ENCODE measurements at regions not wholly inside any gene's neighbourhood (a gene's known extent, or its start where the extent isn't known, plus 50 kb on each side); places are given as distances from the start of the nearest gene placed in this dataset.

- Histone ChIP-seq H3K27ac (ENCODE audit: insufficient read depth in 1 of 2, low read depth in 1 of 2, low read length in 2 of 2, poor library complexity in 1 of 2, severe bottlenecking in 2 of 2) (no peak overlapping the region), H3K4me3 (ENCODE audit: control insufficient read depth in 1 of 7, extremely low read depth in 1 of 7, insufficient read depth in 4 of 7, low read depth in 2 of 7, low read length in 6 of 7) (no peak overlapping the region), H3K4me1 (ENCODE audit: control extremely low read depth in 1 of 4, control insufficient read depth in 4 of 4, insufficient read depth in 4 of 4, low read length in 3 of 4) (no peaks in the 10 kb centered on the region), H3K36me3 (ENCODE audit: control insufficient read depth in 4 of 4, insufficient read depth in 4 of 4, low read length in 3 of 4) (no peaks in the 10 kb centered on the region), H3K27me3 (replicated peaks in 2 of 5; ENCODE audit: control insufficient read depth in 4 of 5, insufficient read depth in 5 of 5, low read length in 4 of 5) (peaks cover 0 to 17% (median 2%) of the 10 kb centered on the region in 5 experiments), H3K9me3 (ENCODE audit: control extremely low read depth in 1 of 5, control insufficient read depth in 4 of 5, insufficient read depth in 2 of 5, low read depth in 1 of 5, low read length in 4 of 5) (peaks cover 0 to 3% (median 0%) of the 10 kb centered on the region in 5 experiments)
- 95% methylated on average over 9 of the region's 9 CpGs for WGBS (ENCODE audit: insufficient coverage)
- no peak for DNase-seq
- POLR2A ChIA-PET: no interaction called here
- CTCF ChIA-PET: no interaction called here
Observed at GRCh38 chr2:240209493-240209892, 69.0 kb upstream of the OTOS start.

DNA sequence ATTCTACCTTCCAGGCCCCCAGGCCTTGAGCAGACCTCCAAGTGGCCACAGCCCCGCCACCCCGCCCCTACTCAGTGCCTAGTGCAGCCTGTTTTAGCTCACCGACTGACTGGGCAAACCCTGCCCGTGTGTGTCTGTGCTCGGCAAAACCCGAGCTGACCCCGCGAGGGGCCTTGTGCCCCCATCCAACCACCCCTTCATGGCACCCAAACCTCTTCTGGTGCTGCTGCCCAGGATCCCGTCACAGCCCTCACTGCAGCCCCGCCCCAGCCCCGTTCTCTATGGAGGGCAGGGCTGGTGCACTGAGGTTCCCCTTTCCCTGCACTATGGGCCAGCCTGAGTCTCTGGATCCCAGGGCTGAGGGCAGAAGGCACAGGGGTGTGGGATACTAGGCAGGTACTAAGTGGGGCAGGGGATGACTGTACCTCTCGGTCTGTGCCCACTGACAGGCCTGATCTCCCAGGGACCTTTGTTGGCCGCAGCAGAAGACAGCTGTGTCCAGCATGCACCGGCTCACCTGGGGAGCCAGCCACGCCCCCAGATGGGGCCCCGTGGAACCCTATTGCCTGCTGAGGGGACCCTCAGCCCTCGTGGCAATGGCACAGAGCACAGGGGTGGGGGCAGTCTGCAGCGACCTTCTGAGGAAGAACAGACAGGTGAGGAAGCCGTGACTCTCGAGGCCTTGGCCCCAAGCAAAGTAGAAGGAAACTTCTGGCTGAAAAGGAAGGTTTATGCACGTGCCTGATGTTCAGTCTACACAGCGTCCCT lies 69.9 kb upstream of the OTOS start:
- CTCF ChIA-PET: no interaction called here
- POLR2A ChIA-PET: no interaction called here
- 78% methylated on average over 16 of the region's 22 CpGs for WGBS (ENCODE audit: insufficient coverage)
- Histone ChIP-seq H3K27me3 (replicated peaks in 2 of 5; ENCODE audit: control insufficient read depth in 4 of 5, insufficient read depth in 5 of 5, low read length in 4 of 5) (peaks cover 0 to 8% (median 2%) of the 10 kb centered on the region in 5 experiments), H3K4me1 (ENCODE audit: control extremely low read depth in 1 of 4, control insufficient read depth in 4 of 4, insufficient read depth in 4 of 4, low read length in 3 of 4) (no peaks in the 10 kb centered on the region), H3K9me3 (ENCODE audit: control extremely low read depth in 1 of 5, control insufficient read depth in 4 of 5, insufficient read depth in 2 of 5, low read depth in 1 of 5, low read length in 4 of 5) (peaks cover 0 to 3% (median 0%) of the 10 kb centered on the region in 5 experiments), H3K4me3 (ENCODE audit: control insufficient read depth in 1 of 7, extremely low read depth in 1 of 7, insufficient read depth in 4 of 7, low read depth in 2 of 7, low read length in 6 of 7) (no peak overlapping the region), H3K36me3 (ENCODE audit: control insufficient read depth in 4 of 4, insufficient read depth in 4 of 4, low read length in 3 of 4) (no peaks in the 10 kb centered on the region), H3K27ac (ENCODE audit: insufficient read depth in 1 of 2, low read depth in 1 of 2, low read length in 2 of 2, poor library complexity in 1 of 2, severe bottlenecking in 2 of 2) (no peak overlapping the region)
- no peak for DNase-seq

- DNase-seq: no peak
- Histone ChIP-seq H3K36me3 (ENCODE audit: control insufficient read depth in 4 of 4, insufficient read depth in 4 of 4, low read length in 3 of 4) (no peaks in the 10 kb centered on the region), H3K4me3 (ENCODE audit: control insufficient read depth in 1 of 7, extremely low read depth in 1 of 7, insufficient read depth in 4 of 7, low read depth in 2 of 7, low read length in 6 of 7) (no peak overlapping the region), H3K27me3 (replicated peaks in 2 of 5; ENCODE audit: control insufficient read depth in 4 of 5, insufficient read depth in 5 of 5, low read length in 4 of 5) (peaks cover 0 to under 1% (median 0%) of the 10 kb centered on the region in 5 experiments), H3K4me1 (ENCODE audit: control extremely low read depth in 1 of 4, control insufficient read depth in 4 of 4, insufficient read depth in 4 of 4, low read length in 3 of 4) (no peaks in the 10 kb centered on the region), H3K9me3 (ENCODE audit: control extremely low read depth in 1 of 5, control insufficient read depth in 4 of 5, insufficient read depth in 2 of 5, low read depth in 1 of 5, low read length in 4 of 5) (peaks cover 0 to 3% (median 0%) of the 10 kb centered on the region in 5 experiments), H3K27ac (ENCODE audit: insufficient read depth in 1 of 2, low read depth in 1 of 2, low read length in 2 of 2, poor library complexity in 1 of 2, severe bottlenecking in 2 of 2) (no peak overlapping the region)
- WGBS (ENCODE audit: insufficient coverage): 89% methylated on average over 8 of the region's 8 CpGs
- CTCF ChIA-PET: no interaction called here
- POLR2A ChIA-PET: no interaction called here
Observed at GRCh38 chr2:240211096-240211495, 70.6 kb upstream of the OTOS start.

- POLR2A ChIA-PET: interaction anchor here (0.5 kb wide), 1 partner anchor 77 kb away, joined by 3 read pairs; no protein-coding TSS in a partner anchor
- DNase-seq: no peak
- no peaks in the 10 kb centered on the region for H3K36me3 ChIP-seq (ENCODE audit: control insufficient read depth in 4 of 4, insufficient read depth in 4 of 4, low read length in 3 of 4)
Observed at GRCh38 chr2:240211598-240212424, 71.4 kb upstream of the OTOS start.

GRCh38 chr2:240212425-240213225 lies 72.2 kb upstream of the OTOS start:
- Histone ChIP-seq H3K4me1 (ENCODE audit: control extremely low read depth in 1 of 4, control insufficient read depth in 4 of 4, insufficient read depth in 4 of 4, low read length in 3 of 4) (no peaks in the 10 kb centered on the region), H3K36me3 (ENCODE audit: control insufficient read depth in 4 of 4, insufficient read depth in 4 of 4, low read length in 3 of 4) (no peaks in the 10 kb centered on the region), H3K9me3 (ENCODE audit: control extremely low read depth in 1 of 5, control insufficient read depth in 4 of 5, insufficient read depth in 2 of 5, low read depth in 1 of 5, low read length in 4 of 5) (peaks cover 0 to under 1% (median 0%) of the 10 kb centered on the region in 5 experiments), H3K4me3 (ENCODE audit: control insufficient read depth in 1 of 7, extremely low read depth in 1 of 7, insufficient read depth in 4 of 7, low read depth in 2 of 7, low read length in 6 of 7) (no peak overlapping the region), H3K27me3 (replicated peaks in 2 of 5; ENCODE audit: control insufficient read depth in 4 of 5, insufficient read depth in 5 of 5, low read length in 4 of 5) (no peaks in the 10 kb centered on the region), H3K27ac (ENCODE audit: insufficient read depth in 1 of 2, low read depth in 1 of 2, low read length in 2 of 2, poor library complexity in 1 of 2, severe bottlenecking in 2 of 2) (no peak overlapping the region)
- POLR2A ChIA-PET: interaction anchor here (0.5 kb wide), 1 partner anchor 76 kb away, joined by 3 read pairs; no protein-coding TSS in a partner anchor
- 91% methylated on average over 14 of the region's 17 CpGs for WGBS (ENCODE audit: insufficient coverage)
- CTCF ChIA-PET: no interaction called here
- no peak for DNase-seq

More at GRCh38 chr2:240211598-240212424, 71.4 kb upstream of the OTOS start:
- no peaks in the 10 kb centered on the region for H3K27me3 ChIP-seq (replicated peaks in 2 of 5; ENCODE audit: control insufficient read depth in 4 of 5, insufficient read depth in 5 of 5, low read length in 4 of 5)
- H3K9me3 ChIP-seq (ENCODE audit: control extremely low read depth in 1 of 5, control insufficient read depth in 4 of 5, insufficient read depth in 2 of 5, low read depth in 1 of 5, low read length in 4 of 5): peaks cover 0 to 3% (median 0%) of the 10 kb centered on the region in 5 experiments
- WGBS (ENCODE audit: insufficient coverage): 95% methylated on average over 13 of the region's 17 CpGs
- no peak overlapping the region for H3K4me3 ChIP-seq (ENCODE audit: control insufficient read depth in 1 of 7, extremely low read depth in 1 of 7, insufficient read depth in 4 of 7, low read depth in 2 of 7, low read length in 6 of 7)
- CTCF ChIA-PET: no interaction called here
- no peak overlapping the region for H3K27ac ChIP-seq (ENCODE audit: insufficient read depth in 1 of 2, low read depth in 1 of 2, low read length in 2 of 2, poor library complexity in 1 of 2, severe bottlenecking in 2 of 2)
- no peaks in the 10 kb centered on the region for H3K4me1 ChIP-seq (ENCODE audit: control extremely low read depth in 1 of 4, control insufficient read depth in 4 of 4, insufficient read depth in 4 of 4, low read length in 3 of 4)

DNA sequence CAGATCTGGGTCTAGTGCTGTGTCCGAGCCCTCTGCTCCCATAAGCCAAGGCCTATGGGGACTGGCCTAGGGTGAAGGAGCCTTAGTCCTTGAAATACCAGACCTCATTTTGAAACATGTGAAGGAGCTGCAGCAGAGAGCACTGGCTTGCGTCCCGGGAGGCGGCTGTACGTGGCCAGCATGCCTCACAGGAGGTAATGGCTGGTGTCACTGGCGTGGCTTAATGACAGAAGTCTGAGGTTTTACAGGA lies 72.7 kb upstream of the OTOS start:
- Histone ChIP-seq H3K9me3 (ENCODE audit: control extremely low read depth in 1 of 5, control insufficient read depth in 4 of 5, insufficient read depth in 2 of 5, low read depth in 1 of 5, low read length in 4 of 5) (no peaks in the 10 kb centered on the region), H3K27me3 (replicated peaks in 2 of 5; ENCODE audit: control insufficient read depth in 4 of 5, insufficient read depth in 5 of 5, low read length in 4 of 5) (no peaks in the 10 kb centered on the region)

More for the DNA sequence above, 72.7 kb upstream of the OTOS start:
- Histone ChIP-seq H3K27ac (ENCODE audit: insufficient read depth in 1 of 2, low read depth in 1 of 2, low read length in 2 of 2, poor library complexity in 1 of 2, severe bottlenecking in 2 of 2) (no peak overlapping the region), H3K4me1 (ENCODE audit: control extremely low read depth in 1 of 4, control insufficient read depth in 4 of 4, insufficient read depth in 4 of 4, low read length in 3 of 4) (no peaks in the 10 kb centered on the region), H3K36me3 (ENCODE audit: control insufficient read depth in 4 of 4, insufficient read depth in 4 of 4, low read length in 3 of 4) (no peaks in the 10 kb centered on the region), H3K4me3 (ENCODE audit: control insufficient read depth in 1 of 7, extremely low read depth in 1 of 7, insufficient read depth in 4 of 7, low read depth in 2 of 7, low read length in 6 of 7) (no peak overlapping the region)
- ChIA-PET CTCF (no interaction called here), POLR2A (no interaction called here)
- DNase-seq: no peak
- WGBS (ENCODE audit: insufficient coverage): 93% methylated on average over 6 of the region's 6 CpGs

All from common myeloid progenitor, CD34-positive (primary cell).